SK-N-SH treated with all-trans-retinoic acid at 6 μM for 48 hours (cell line): ENCODE measurements at regions not wholly inside any gene's neighbourhood (a gene's known extent, or its start where the extent isn't known, plus 50 kb on each side); places are given as distances from the start of the nearest gene placed in this dataset.

Experiments
- CREB5 ChIP-seq: fragments of 250-450 bp; sonication (Bioruptor Pico); IDR thresholded peaks from 2 replicates; pipeline ENCODE4 v1.5.1; 2020; ENCODE audit warnings: low read depth, mild to moderate bottlenecking, moderate library complexity
- TOX ChIP-seq: fragments of 250-450 bp; sonication (Bioruptor Pico); IDR thresholded peaks from 2 replicates; pipeline ENCODE4 v1.8.0; 2021; ENCODE audit warnings: mild to moderate bottlenecking, moderate library complexity, borderline replicate concordance
- ZFP3 ChIP-seq: fragments of 250-450 bp; sonication (Bioruptor Pico); IDR thresholded peaks from 2 replicates; pipeline ENCODE4 v1.5.0; 2020; ENCODE audit warnings: mild to moderate bottlenecking, moderate library complexity
- ZFP30 ChIP-seq: fragments of 450-650 bp; formaldehyde crosslinking; IDR thresholded peaks from 2 replicates; pipeline ENCODE4 v1.5.0; 2022; ENCODE audit warnings: mild to moderate bottlenecking, moderate library complexity
- ZNF565 ChIP-seq: fragments of 450-650 bp; formaldehyde crosslinking; conservative IDR thresholded peaks from 2 replicates; pipeline ENCODE4 v1.5.0; 2020; ENCODE audit warnings: low read depth, mild to moderate bottlenecking, moderate library complexity

- TF ChIP-seq ZFP30 (CRISPR knock-in tag): no peak
- no peak for TF ChIP-seq ZNF565 (CRISPR knock-in tag)
- TF ChIP-seq ZFP3: no peak
- TF ChIP-seq TOX (CRISPR knock-in tag): no peak
- no peak for TF ChIP-seq CREB5
Measured at GRCh38 chr21:38600106-38600505, 101.8 kb upstream of the ERG start.
